ENCODE measurements at regions not wholly inside any gene's neighbourhood (a gene's known extent, or its start where the extent isn't known, plus 50 kb on each side); places are given as distances from the start of the nearest gene placed in this dataset.

DNA sequence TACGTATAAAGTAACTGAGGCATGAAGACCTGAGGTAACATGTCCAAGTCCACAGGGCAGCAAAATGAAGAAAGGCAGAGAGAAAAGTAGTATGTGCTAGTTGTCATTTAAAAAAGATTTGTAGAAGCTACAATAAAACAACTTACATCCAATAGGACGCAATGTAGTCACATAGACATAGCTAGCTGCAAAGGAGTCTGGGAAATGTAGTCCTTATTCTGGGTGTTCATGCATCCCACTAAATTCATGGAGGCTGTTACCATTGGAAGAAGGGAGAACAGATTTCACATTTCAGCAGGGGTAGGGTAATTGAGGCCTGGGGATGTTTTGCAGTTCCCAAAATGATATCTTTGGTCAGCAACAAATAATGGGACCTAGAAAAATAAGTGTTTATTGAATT is 571.4 kb downstream of the MIAT start:
- intact Hi-C loops (cut with micrococcal nuclease; ENCODE audit: unreplicated experiment), result no loop called here
- no TSS peak for BruUV-seq (replicated peaks)
- no peak overlapping the region for H3K4me3 ChIP-seq (ENCODE audit: low read depth, low read length, poor library complexity, severe bottlenecking)
- no peak for TF ChIP-seq EZH2 (IDR thresholded peaks at IDR 0.05; ENCODE audit: borderline replicate concordance, low read depth, low read length, poor library complexity, severe bottlenecking)
- TF ChIP-seq, protein P1, sequence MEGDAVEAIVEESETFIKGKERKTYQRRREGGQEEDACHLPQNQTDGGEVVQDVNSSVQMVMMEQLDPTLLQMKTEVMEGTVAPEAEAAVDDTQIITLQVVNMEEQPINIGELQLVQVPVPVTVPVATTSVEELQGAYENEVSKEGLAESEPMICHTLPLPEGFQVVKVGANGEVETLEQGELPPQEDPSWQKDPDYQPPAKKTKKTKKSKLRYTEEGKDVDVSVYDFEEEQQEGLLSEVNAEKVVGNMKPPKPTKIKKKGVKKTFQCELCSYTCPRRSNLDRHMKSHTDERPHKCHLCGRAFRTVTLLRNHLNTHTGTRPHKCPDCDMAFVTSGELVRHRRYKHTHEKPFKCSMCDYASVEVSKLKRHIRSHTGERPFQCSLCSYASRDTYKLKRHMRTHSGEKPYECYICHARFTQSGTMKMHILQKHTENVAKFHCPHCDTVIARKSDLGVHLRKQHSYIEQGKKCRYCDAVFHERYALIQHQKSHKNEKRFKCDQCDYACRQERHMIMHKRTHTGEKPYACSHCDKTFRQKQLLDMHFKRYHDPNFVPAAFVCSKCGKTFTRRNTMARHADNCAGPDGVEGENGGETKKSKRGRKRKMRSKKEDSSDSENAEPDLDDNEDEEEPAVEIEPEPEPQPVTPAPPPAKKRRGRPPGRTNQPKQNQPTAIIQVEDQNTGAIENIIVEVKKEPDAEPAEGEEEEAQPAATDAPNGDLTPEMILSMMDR (conservative IDR thresholded peaks at IDR 0.05; ENCODE audit: low read depth, low read length), result no peak
- ChIA-PET POLR2A (ENCODE audit: low non-redundant PET) (no interaction called here), CTCF (no interaction called here)
- no peak overlapping the region for H3K27ac ChIP-seq (ENCODE audit: low read depth, low read length, poor library complexity, severe bottlenecking)
- no peak for DNase-seq (ENCODE audit: low spot score)
- no peaks in the 10 kb centered on the region for H3K9me3 ChIP-seq (ENCODE audit: low read depth, low read length, poor library complexity, severe bottlenecking)
- H3K4me1 ChIP-seq (ENCODE audit: insufficient read depth, low read length, poor library complexity, severe bottlenecking), result no peaks in the 10 kb centered on the region
- no peaks in the 10 kb centered on the region for H3K36me3 ChIP-seq (ENCODE audit: insufficient read depth, low read length, poor library complexity, severe bottlenecking)
- no peaks in the 10 kb centered on the region for H3K27me3 ChIP-seq (replicated peaks; ENCODE audit: insufficient read depth, low read depth, low read length, poor library complexity)

DNA sequence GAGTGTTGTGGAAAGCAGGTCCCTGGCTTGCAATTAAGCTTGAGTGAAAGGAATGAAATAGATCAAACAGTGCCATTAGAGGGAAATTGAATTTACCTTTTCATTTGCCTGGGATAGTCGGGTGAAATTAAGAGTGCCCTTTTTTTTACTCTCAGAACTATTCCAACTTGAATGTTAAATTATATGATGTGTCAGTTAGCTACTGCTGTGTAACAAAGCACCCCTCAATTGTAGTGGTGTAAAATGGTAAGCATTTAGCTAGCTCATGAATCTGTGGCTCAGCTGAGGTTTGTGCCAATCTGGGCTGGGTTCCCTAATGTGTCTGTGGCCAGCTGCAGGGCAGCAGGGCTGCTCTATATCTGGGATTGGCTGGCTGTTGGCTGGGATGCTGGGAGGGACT is 571.4 kb downstream of the MN1 start:
- CTCF ChIA-PET, result no interaction called here
- H3K4me1 ChIP-seq (ENCODE audit: insufficient read depth, low read length, poor library complexity, severe bottlenecking), result no peaks in the 10 kb centered on the region
- no peak overlapping the region for H3K27ac ChIP-seq (ENCODE audit: low read depth, low read length, poor library complexity, severe bottlenecking)
- intact Hi-C loops (cut with micrococcal nuclease; ENCODE audit: unreplicated experiment), result no loop called here
- POLR2A ChIA-PET (ENCODE audit: low non-redundant PET), result interaction anchor here (0.6 kb wide), 1 partner anchor 167 kb away, joined by 3 read pairs; no protein-coding TSS in a partner anchor
- DNase-seq (ENCODE audit: low spot score), result no peak
- no peaks in the 10 kb centered on the region for H3K9me3 ChIP-seq (ENCODE audit: low read depth, low read length, poor library complexity, severe bottlenecking)
- no peak overlapping the region for H3K4me3 ChIP-seq (ENCODE audit: low read depth, low read length, poor library complexity, severe bottlenecking)
- TF ChIP-seq, protein P1 (conservative IDR thresholded peaks at IDR 0.05; ENCODE audit: low read depth, low read length), result no peak
- no peak for TF ChIP-seq EZH2 (IDR thresholded peaks at IDR 0.05; ENCODE audit: borderline replicate concordance, low read depth, low read length, poor library complexity, severe bottlenecking)
- no peaks in the 10 kb centered on the region for H3K36me3 ChIP-seq (ENCODE audit: insufficient read depth, low read length, poor library complexity, severe bottlenecking)
- BruUV-seq (replicated peaks), result no TSS peak
- no peaks in the 10 kb centered on the region for H3K27me3 ChIP-seq (replicated peaks; ENCODE audit: insufficient read depth, low read depth, low read length, poor library complexity)

DNA sequence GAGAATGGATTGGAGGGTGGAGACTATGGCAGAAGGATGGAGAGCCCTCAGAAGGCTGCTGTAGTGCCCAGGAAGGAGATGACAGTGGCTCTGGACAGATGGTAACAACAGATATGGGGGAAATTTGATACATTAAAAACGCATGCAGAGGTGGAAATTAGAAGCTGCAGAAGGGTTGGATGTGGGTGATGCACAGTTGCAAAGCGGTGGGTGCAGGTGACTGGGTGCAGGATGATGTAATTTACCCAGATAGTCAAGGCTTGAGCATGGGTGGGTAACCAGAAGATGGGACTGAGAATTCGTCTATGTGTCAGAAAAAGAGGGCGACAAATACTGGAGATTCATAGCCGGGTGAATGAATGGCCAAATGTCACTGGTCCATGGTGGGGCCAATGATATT is 570.3 kb downstream of the MN1 start:
- no peaks in the 10 kb centered on the region for H3K9me3 ChIP-seq (ENCODE audit: low read depth, low read length, poor library complexity, severe bottlenecking)
- H3K4me1 ChIP-seq (ENCODE audit: insufficient read depth, low read length, poor library complexity, severe bottlenecking), result no peaks in the 10 kb centered on the region
- no peak for DNase-seq (ENCODE audit: low spot score)
- H3K4me3 ChIP-seq (ENCODE audit: low read depth, low read length, poor library complexity, severe bottlenecking), result no peak overlapping the region
- no peak overlapping the region for H3K27ac ChIP-seq (ENCODE audit: low read depth, low read length, poor library complexity, severe bottlenecking)
- no peaks in the 10 kb centered on the region for H3K27me3 ChIP-seq (replicated peaks; ENCODE audit: insufficient read depth, low read depth, low read length, poor library complexity)
- intact Hi-C loops (cut with micrococcal nuclease; ENCODE audit: unreplicated experiment), result no loop called here
- H3K36me3 ChIP-seq (ENCODE audit: insufficient read depth, low read length, poor library complexity, severe bottlenecking), result no peaks in the 10 kb centered on the region
- POLR2A ChIA-PET (ENCODE audit: low non-redundant PET), result no interaction called here
- no peak for TF ChIP-seq EZH2 (IDR thresholded peaks at IDR 0.05; ENCODE audit: borderline replicate concordance, low read depth, low read length, poor library complexity, severe bottlenecking)
- TF ChIP-seq, protein P1 (conservative IDR thresholded peaks at IDR 0.05; ENCODE audit: low read depth, low read length), result no peak
- CTCF ChIA-PET, result no interaction called here
- BruUV-seq (replicated peaks), result no TSS peak

Data from A673 (cell line).